Urinary bladder (tissue), 3 donors: ENCODE measurements at regions not wholly inside any gene's neighbourhood (a gene's known extent, or its start where the extent isn't known, plus 50 kb on each side); places are given as distances from the start of the nearest gene placed in this dataset.

ENCODE experiments used
- DNase-seq: peaks from one replicate; pipeline ENCODE4 v3.0.0-alpha.2; 2015; ENCODE audit errors: extremely low spot score
- H3K27ac ChIP-seq: one replicate; pipeline ENCODE4 v1.5.1; 2013; ENCODE audit warnings: low read depth, mild to moderate bottlenecking, moderate library complexity
- H3K36me3 ChIP-seq: one replicate; pipeline ENCODE4 v1.6.1; 2013; ENCODE audit warnings: mild to moderate bottlenecking, moderate library complexity; ENCODE audit not compliant: insufficient read depth
- H3K4me1 ChIP-seq: one replicate; pipeline ENCODE4 v1.6.1; 2013; ENCODE audit warnings: mild to moderate bottlenecking, moderate library complexity; ENCODE audit not compliant: insufficient read depth
- H3K4me3 ChIP-seq: one replicate; pipeline ENCODE4 v1.5.1; 2013; ENCODE audit warnings: low read depth, low read length
- whole genome bisulfite sequencing: extraction: QIAGEN DNeasy Blood & Tissue Kit; methylation state at CpG from one replicate; pipeline ENCODE4 v1.1.7; 2013; 5-methylcytosine and 5-hydroxymethylcytosine counted together
- donor health status: healthy with polysubstance abuse.
- donor health status: healthy.

- Histone ChIP-seq H3K27ac (no peak overlapping the region), H3K36me3 (no peaks in the 10 kb centered on the region), H3K4me3 (no peak overlapping the region), H3K4me1 (no peaks in the 10 kb centered on the region)
- DNase-seq, result no peak
- 93% methylated on average over 2 of the region's 2 CpGs for WGBS
These were observed 121.1 kb downstream of the HDGFL1 start for GRCh38 chr6:22690446-22690845.

GRCh38 chr6:22694092-22694724 is 124.8 kb downstream of the HDGFL1 start:
- no peak for DNase-seq
- Histone ChIP-seq H3K27ac (no peak overlapping the region), H3K36me3 (no peaks in the 10 kb centered on the region), H3K4me1 (no peaks in the 10 kb centered on the region), H3K4me3 (no peak overlapping the region)
- 82% methylated on average over 1 of the region's 1 CpG for WGBS

- WGBS, result 97% methylated on average over 4 of the region's 4 CpGs
These were observed 127.1 kb downstream of the HDGFL1 start for GRCh38 chr6:22696481-22696880.

GRCh38 chr6:22697306-22697705 is 127.9 kb downstream of the HDGFL1 start:
- no peaks in the 10 kb centered on the region for H3K4me1 ChIP-seq
- DNase-seq, result no peak
- WGBS, result 90% methylated on average over 2 of the region's 2 CpGs

More at GRCh38 chr6:22696481-22696880, 127.1 kb downstream of the HDGFL1 start:
- Histone ChIP-seq H3K27ac (no peak overlapping the region), H3K36me3 (no peaks in the 10 kb centered on the region), H3K4me3 (no peak overlapping the region), H3K4me1 (no peaks in the 10 kb centered on the region)
- no peak for DNase-seq

GRCh38 chr6:22699151-22699550 is 129.8 kb downstream of the HDGFL1 start:
- WGBS, result 76% methylated on average over 6 of the region's 6 CpGs
- DNase-seq, result no peak
- no peak overlapping the region for H3K4me3 ChIP-seq
- no peak overlapping the region for H3K27ac ChIP-seq
- no peaks in the 10 kb centered on the region for H3K4me1 ChIP-seq
- H3K36me3 ChIP-seq, result no peaks in the 10 kb centered on the region

More at GRCh38 chr6:22697306-22697705, 127.9 kb downstream of the HDGFL1 start:
- Histone ChIP-seq H3K36me3 (no peaks in the 10 kb centered on the region), H3K4me3 (no peak overlapping the region), H3K27ac (no peak overlapping the region)

GRCh38 chr6:22706651-22707050 is 137.3 kb downstream of the HDGFL1 start:
- DNase-seq, result no peak
- 55% methylated on average over 5 of the region's 5 CpGs for WGBS
- Histone ChIP-seq H3K4me1 (no peaks in the 10 kb centered on the region), H3K36me3 (no peaks in the 10 kb centered on the region), H3K27ac (no peak overlapping the region), H3K4me3 (no peak overlapping the region)

GRCh38 chr6:22708469-22708868 is 139.1 kb downstream of the HDGFL1 start:
- Histone ChIP-seq H3K27ac (no peak overlapping the region), H3K36me3 (no peaks in the 10 kb centered on the region), H3K4me1 (no peaks in the 10 kb centered on the region), H3K4me3 (no peak overlapping the region)
- DNase-seq, result no peak
- WGBS, result over 99% methylated on average over 2 of the region's 2 CpGs

- no peaks in the 10 kb centered on the region for H3K4me1 ChIP-seq
- H3K36me3 ChIP-seq, result no peaks in the 10 kb centered on the region
- H3K4me3 ChIP-seq, result no peak overlapping the region
- no peak for DNase-seq
- WGBS, result 79% methylated on average over 3 of the region's 3 CpGs
- H3K27ac ChIP-seq, result no peak overlapping the region
These were observed 140.4 kb downstream of the HDGFL1 start for GRCh38 chr6:22709803-22710202.

- Histone ChIP-seq H3K36me3 (no peaks in the 10 kb centered on the region), H3K27ac (no peak overlapping the region)
- WGBS, result 54% methylated on average over 1 of the region's 1 CpG
These were observed 147.4 kb downstream of the HDGFL1 start for GRCh38 chr6:22716721-22717120.

GRCh38 chr6:22717915-22718314 is 148.5 kb downstream of the HDGFL1 start:
- WGBS, result 65% methylated on average over 5 of the region's 5 CpGs
- DNase-seq, result no peak
- H3K36me3 ChIP-seq, result no peaks in the 10 kb centered on the region
- H3K27ac ChIP-seq, result no peak overlapping the region
- H3K4me1 ChIP-seq, result no peaks in the 10 kb centered on the region
- H3K4me3 ChIP-seq, result no peak overlapping the region

More at GRCh38 chr6:22716721-22717120, 147.4 kb downstream of the HDGFL1 start:
- no peak for DNase-seq
- H3K4me3 ChIP-seq, result no peak overlapping the region
- H3K4me1 ChIP-seq, result no peaks in the 10 kb centered on the region

- H3K36me3 ChIP-seq, result no peaks in the 10 kb centered on the region
- H3K4me1 ChIP-seq, result no peaks in the 10 kb centered on the region
- no peak overlapping the region for H3K27ac ChIP-seq
- DNase-seq, result no peak
- 94% methylated on average over 1 of the region's 1 CpG for WGBS
- H3K4me3 ChIP-seq, result no peak overlapping the region
These were observed 153.5 kb downstream of the HDGFL1 start for GRCh38 chr6:22722913-22723312.

GRCh38 chr6:22726966-22727365 is 157.6 kb downstream of the HDGFL1 start:
- Histone ChIP-seq H3K36me3 (no peaks in the 10 kb centered on the region), H3K4me3 (no peak overlapping the region), H3K27ac (no peak overlapping the region), H3K4me1 (no peaks in the 10 kb centered on the region)
- DNase-seq, result no peak
- WGBS, result 47% methylated on average over 4 of the region's 4 CpGs

GRCh38 chr6:22727710-22728109 is 158.3 kb downstream of the HDGFL1 start:
- Histone ChIP-seq H3K4me3 (no peak overlapping the region), H3K4me1 (no peaks in the 10 kb centered on the region), H3K27ac (no peak overlapping the region), H3K36me3 (no peaks in the 10 kb centered on the region)
- no peak for DNase-seq
- 43% methylated on average over 6 of the region's 6 CpGs for WGBS

GRCh38 chr6:22732176-22732970 is 163.0 kb downstream of the HDGFL1 start:
- H3K4me1 ChIP-seq, result no peaks in the 10 kb centered on the region
- 57% methylated on average over 3 of the region's 3 CpGs for WGBS
- H3K36me3 ChIP-seq, result no peaks in the 10 kb centered on the region
- H3K27ac ChIP-seq, result no peak overlapping the region
- no peak overlapping the region for H3K4me3 ChIP-seq
- DNase-seq, result no peak
